ENCODE measurements at regions not wholly inside any gene's neighbourhood (a gene's known extent, or its start where the extent isn't known, plus 50 kb on each side); places are given as distances from the start of the nearest gene placed in this dataset.

- Histone ChIP-seq H3K36me3 (ENCODE audit: control insufficient read depth, insufficient read depth, low read length) (no peaks in the 10 kb centered on the region), H3K27me3 (ENCODE audit: control insufficient read depth, insufficient read depth, low read length) (no peaks in the 10 kb centered on the region), H3K4me1 (ENCODE audit: control insufficient read depth, insufficient read depth, low read length) (no peaks in the 10 kb centered on the region), H3K4me3 (ENCODE audit: low read length) (no peak overlapping the region), H3K9me3 (ENCODE audit: control insufficient read depth, low read depth, low read length) (peaks cover 7% of the 10 kb centered on the region), H3K27ac (ENCODE audit: low read length) (no peak overlapping the region)
- no peak for DNase-seq
- no CpG with 5 or more reads among the region's 4 CpGs for WGBS (ENCODE audit: insufficient coverage, low lambda C conversion rate)
Measured at GRCh38 chr20:24897974-24898373, 51.1 kb upstream of the CST7 start.

DNA sequence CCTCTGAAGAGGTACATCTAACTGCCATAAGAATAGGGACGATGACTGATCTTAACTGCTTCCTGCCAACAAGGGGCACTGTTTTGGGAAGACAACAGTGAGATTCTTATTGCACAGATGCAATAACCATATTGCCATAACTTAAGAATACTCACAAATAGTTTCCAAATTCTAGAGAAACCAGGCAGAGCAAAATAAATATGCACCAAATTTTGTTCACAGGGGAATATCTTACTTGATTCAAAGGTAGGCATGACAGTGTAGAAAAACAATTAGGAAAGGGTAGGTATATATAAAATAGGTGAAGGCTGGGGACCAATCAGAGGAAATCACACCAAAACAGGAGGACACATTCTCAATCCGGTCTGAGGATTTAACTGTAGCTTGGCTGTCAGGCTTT is 49.9 kb upstream of the CST7 start:
- Histone ChIP-seq H3K27ac (ENCODE audit: low read length) (no peak overlapping the region), H3K36me3 (ENCODE audit: control insufficient read depth, insufficient read depth, low read length) (no peaks in the 10 kb centered on the region), H3K4me3 (ENCODE audit: low read length) (no peak overlapping the region), H3K9me3 (ENCODE audit: control insufficient read depth, low read depth, low read length) (peaks cover 7% of the 10 kb centered on the region), H3K4me1 (ENCODE audit: control insufficient read depth, insufficient read depth, low read length) (no peaks in the 10 kb centered on the region), H3K27me3 (ENCODE audit: control insufficient read depth, insufficient read depth, low read length) (no peaks in the 10 kb centered on the region)
- no CpG with 5 or more reads among the region's 2 CpGs for WGBS (ENCODE audit: insufficient coverage, low lambda C conversion rate)
- no peak for DNase-seq
